ENCODE measurements at regions not wholly inside any gene's neighbourhood (a gene's known extent, or its start where the extent isn't known, plus 50 kb on each side); places are given as distances from the start of the nearest gene placed in this dataset.
"Not testable (repeated sequence)": the region's sequence is repeated elsewhere in the genome, so short reads cannot be mapped to it uniquely, and the experiment has no call there.

DNA sequence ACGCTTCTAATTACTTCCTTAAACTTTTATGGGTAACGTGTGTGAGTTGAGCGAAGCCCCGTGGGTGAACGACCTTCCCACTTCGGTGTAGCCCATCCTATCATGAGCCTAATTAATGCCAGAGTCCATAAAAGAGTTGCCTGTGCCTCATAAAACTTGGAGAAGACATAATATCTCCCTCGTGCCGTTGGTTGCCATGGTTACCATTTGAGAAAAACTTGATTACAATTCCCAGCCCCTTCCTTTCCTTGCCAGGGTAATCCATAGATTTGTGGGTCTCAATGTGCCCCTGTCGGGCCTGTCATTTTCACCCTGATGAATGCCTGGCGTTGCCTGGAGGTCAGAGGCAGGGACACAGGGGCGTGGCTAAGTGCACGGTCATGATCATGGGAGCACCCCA, 127.1 kb downstream of the GLRX3 start:
- Histone ChIP-seq H3K9me3 (ENCODE audit: control insufficient read depth, low read depth, low read length) (no peaks in the 10 kb centered on the region), H3K4me1 (ENCODE audit: control insufficient read depth, low read depth, low read length) (no peaks in the 10 kb centered on the region), H3K27me3 (ENCODE audit: control insufficient read depth, insufficient read depth, low read length) (no peaks in the 10 kb centered on the region), H3K36me3 (ENCODE audit: control insufficient read depth, low read depth, low read length) (no peaks in the 10 kb centered on the region), H3K4me3 (ENCODE audit: low read length) (no peak overlapping the region), H3K9ac (ENCODE audit: low read length) (no peak overlapping the region), H3K27ac (ENCODE audit: low read length) (no peak overlapping the region)

DNA sequence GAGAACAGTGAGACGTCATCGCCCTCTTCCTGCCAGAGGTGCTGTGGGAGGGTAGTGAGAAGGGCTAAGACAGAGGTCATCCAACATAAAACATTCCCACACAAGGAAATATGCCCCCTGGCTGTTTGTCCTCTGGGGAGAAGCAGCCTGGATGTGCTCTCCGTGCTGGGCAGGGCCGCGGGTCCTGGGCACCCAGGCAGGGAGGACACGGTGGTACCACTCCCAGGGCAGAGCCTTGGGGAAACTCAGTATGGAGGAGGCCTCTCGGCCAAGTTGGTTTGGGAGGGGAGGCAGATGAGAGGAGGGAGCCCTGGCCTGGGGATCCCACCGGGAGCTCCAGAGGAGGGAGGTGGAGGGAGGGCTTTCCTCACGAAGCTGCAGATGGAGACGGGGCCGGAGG, 129.4 kb downstream of the GLRX3 start:
- Histone ChIP-seq H3K9me3 (ENCODE audit: control insufficient read depth, low read depth, low read length) (no peaks in the 10 kb centered on the region), H3K36me3 (ENCODE audit: control insufficient read depth, low read depth, low read length) (no peaks in the 10 kb centered on the region), H3K4me3 (ENCODE audit: low read length) (no peak overlapping the region), H3K4me1 (ENCODE audit: control insufficient read depth, low read depth, low read length) (no peaks in the 10 kb centered on the region), H3K27ac (ENCODE audit: low read length) (no peak overlapping the region), H3K27me3 (ENCODE audit: control insufficient read depth, insufficient read depth, low read length) (no peaks in the 10 kb centered on the region), H3K9ac (ENCODE audit: low read length) (no peak overlapping the region)

DNA sequence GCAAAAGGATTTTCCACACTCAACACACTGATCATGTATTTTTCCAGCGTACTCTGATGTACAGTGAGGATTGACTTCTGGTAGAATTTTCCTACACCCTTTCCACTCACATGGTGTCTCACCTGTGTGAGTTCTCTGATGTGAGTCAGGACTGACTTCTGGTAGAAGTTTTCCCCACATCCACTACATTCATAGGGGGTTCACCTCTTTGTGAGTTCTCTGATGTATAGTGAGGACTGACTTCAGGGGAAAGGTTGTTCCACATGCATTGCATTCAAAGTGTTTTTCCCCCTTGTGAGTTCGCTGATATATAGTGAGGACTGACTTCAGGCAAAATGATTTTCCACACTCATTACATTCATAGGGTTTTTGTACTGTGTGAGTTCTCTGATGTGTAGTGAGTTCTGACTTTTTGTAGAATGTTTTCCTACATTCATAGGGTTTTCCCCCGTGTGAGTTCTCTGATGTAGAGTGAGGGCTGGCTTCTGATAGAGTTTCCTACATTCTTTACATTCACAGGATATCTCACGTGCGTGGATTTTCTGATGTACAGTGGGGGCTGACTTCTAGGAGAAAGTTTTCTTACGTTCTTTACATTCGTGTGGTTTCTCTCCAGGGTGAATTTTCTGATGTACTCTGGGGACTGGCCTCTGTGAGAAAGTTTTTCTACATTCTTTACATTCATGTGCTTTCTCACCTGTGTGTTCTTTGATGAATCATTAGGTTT, 146.5 kb downstream of the GLRX3 start:
- Histone ChIP-seq H3K27me3 (ENCODE audit: control insufficient read depth, insufficient read depth, low read length) (no peaks in the 10 kb centered on the region), H3K27ac (ENCODE audit: low read length) (no peak overlapping the region), H3K4me1 (ENCODE audit: control insufficient read depth, low read depth, low read length) (no peaks in the 10 kb centered on the region), H3K4me3 (ENCODE audit: low read length) (no peak overlapping the region), H3K9me3 (ENCODE audit: control insufficient read depth, low read depth, low read length) (peaks cover 80% of the 10 kb centered on the region), H3K36me3 (ENCODE audit: control insufficient read depth, low read depth, low read length) (no peaks in the 10 kb centered on the region), H3K9ac (ENCODE audit: low read length) (no peak overlapping the region)

DNA sequence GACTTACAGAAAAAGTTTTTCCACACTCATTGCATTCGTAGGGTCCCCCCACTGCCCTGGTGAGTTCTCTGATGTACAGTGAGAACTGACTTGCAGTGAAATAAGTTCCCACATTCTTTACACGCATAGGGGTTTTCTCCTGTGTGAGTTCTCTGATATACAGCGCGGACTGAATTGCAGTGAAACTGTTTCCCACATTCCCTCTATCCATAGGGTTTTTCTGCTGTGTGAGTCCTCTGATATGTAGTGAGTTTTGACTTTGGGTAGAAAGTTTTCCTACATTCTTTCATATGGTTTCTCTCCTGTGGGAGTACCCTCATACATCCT, 147.0 kb downstream of the GLRX3 start:
- Histone ChIP-seq H3K4me1 (ENCODE audit: control insufficient read depth, low read depth, low read length) (no peaks in the 10 kb centered on the region), H3K9me3 (ENCODE audit: control insufficient read depth, low read depth, low read length) (peaks cover 81% of the 10 kb centered on the region), H3K27me3 (ENCODE audit: control insufficient read depth, insufficient read depth, low read length) (no peaks in the 10 kb centered on the region), H3K36me3 (ENCODE audit: control insufficient read depth, low read depth, low read length) (no peaks in the 10 kb centered on the region), H3K27ac (ENCODE audit: low read length) (no peak overlapping the region), H3K9ac (ENCODE audit: low read length) (no peak overlapping the region), H3K4me3 (ENCODE audit: low read length) (no peak overlapping the region)

DNA sequence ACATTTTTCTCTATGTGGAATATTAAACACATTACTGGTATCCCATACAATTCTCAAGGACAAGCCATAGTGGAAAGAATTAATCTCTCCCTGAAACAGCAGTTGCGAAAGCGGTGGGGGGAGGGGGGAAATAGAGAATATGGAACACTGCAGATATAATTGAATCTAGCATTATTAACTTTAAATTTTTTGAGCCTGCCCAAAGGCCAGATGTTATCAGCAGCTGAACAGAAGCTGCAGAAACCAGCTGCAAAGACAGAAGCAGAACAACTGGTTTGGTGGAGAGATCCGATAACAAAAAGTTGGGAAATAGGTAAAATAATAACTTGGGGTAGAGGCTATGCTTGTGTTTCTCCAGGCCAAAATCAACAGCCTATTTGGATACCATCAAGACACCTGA, 159.6 kb downstream of the GLRX3 start:
- H3K9me3 ChIP-seq (ENCODE audit: control insufficient read depth, low read depth, low read length): peaks cover 27% of the 10 kb centered on the region
- H3K27me3 ChIP-seq (ENCODE audit: control insufficient read depth, insufficient read depth, low read length); H3K4me1 ChIP-seq (ENCODE audit: control insufficient read depth, low read depth, low read length); H3K4me3 ChIP-seq (ENCODE audit: low read length); H3K27ac ChIP-seq (ENCODE audit: low read length); H3K9ac ChIP-seq (ENCODE audit: low read length); H3K36me3 ChIP-seq (ENCODE audit: control insufficient read depth, low read depth, low read length): not testable (repeated sequence)

DNA sequence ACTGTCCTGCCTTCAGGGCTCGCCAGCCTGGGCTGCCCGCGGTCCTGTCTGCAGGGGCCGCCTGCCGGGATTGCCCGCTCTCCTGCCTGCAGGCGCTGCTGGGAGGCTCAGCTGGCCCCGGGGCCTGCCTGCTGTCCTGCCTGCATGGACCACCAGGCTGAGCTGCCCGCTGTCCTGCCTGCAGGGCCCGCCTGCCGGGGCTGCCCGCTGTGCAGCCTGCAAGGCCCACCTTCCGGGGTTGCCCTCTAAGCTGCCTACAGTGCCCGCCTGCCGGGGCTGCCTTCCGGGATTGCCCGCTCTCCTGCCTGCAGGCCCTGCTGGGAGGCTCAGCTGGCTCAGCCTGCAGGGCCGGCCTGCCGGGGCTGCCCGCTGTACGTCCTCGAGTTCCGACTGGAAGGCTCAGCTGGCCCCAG, 164.4 kb downstream of the GLRX3 start:
- Histone ChIP-seq H3K4me1 (ENCODE audit: control insufficient read depth, low read depth, low read length) (no peaks in the 10 kb centered on the region), H3K4me3 (ENCODE audit: low read length) (no peak overlapping the region), H3K36me3 (ENCODE audit: control insufficient read depth, low read depth, low read length) (no peaks in the 10 kb centered on the region), H3K27ac (ENCODE audit: low read length) (no peak overlapping the region), H3K9me3 (ENCODE audit: control insufficient read depth, low read depth, low read length) (peaks cover 49% of the 10 kb centered on the region), H3K9ac (ENCODE audit: low read length) (no peak overlapping the region), H3K27me3 (ENCODE audit: control insufficient read depth, insufficient read depth, low read length) (no peaks in the 10 kb centered on the region)

DNA sequence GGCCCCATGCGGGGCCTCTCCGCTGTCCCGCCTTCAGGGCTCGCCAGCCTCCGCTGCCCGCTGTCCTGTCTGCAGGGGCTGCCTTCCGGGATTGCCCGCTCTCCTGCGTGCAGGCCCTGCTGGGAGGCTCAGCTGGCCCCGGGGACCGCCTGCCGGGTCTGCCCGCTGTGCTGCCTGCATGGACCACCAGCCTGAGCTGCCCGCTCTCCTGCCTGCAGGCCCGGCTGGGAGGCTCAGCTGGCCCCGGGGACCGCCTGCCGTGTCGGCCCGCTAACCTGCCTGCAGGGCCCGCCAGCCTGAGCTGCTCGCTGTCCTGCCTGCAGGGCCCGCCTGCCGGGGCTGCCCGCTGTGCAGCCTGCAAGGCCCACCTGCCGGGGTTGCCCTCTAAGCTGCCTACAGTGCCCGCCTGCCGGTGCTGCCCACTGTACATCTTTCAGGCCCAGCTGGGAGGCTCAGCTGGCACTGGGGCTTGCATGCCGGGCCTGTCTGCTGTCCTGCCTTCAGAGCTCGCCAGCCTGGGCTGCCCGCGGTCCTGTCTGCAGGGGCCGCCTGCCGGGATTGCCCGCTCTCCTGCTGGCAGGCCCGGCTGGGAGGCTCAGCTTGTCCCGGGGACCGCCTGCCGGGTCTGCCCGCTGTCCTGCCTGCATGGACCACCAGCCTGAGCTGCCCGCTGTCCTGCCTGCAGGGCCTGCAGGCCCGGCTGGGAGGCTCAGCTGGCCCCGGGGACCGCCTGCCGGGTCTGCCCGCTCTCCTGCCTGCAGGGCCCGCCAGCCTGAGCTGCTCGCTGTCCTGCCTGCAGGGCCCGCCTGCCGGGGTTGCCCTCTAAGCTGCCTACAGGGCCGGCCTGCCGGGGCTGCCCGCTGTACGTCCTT, 165.1 kb downstream of the GLRX3 start:
- Histone ChIP-seq H3K4me3 (ENCODE audit: low read length) (no peak overlapping the region), H3K27ac (ENCODE audit: low read length) (no peak overlapping the region), H3K27me3 (ENCODE audit: control insufficient read depth, insufficient read depth, low read length) (no peaks in the 10 kb centered on the region), H3K9ac (ENCODE audit: low read length) (no peak overlapping the region), H3K9me3 (ENCODE audit: control insufficient read depth, low read depth, low read length) (peaks cover 49% of the 10 kb centered on the region), H3K4me1 (ENCODE audit: control insufficient read depth, low read depth, low read length) (no peaks in the 10 kb centered on the region), H3K36me3 (ENCODE audit: control insufficient read depth, low read depth, low read length) (no peaks in the 10 kb centered on the region)

DNA sequence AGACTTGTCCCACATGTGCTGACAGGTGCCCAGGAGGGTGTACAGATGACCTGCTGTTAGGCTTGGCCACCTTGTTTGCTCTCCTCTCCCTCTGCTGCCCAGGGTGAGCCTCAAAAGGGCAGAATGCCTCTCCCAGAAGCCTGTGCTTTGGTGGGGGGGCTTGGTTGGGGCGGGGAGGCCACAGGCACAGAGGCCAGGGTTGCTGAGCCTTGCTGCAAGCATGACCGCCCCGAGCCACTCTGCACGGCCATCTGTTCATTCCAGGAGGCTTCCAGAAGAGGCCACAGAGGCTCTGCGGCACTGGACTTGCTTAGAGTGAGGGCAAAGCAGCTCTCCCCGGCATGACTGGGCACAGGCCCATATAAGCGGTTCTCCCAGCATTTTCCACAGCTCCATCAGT, 190.8 kb downstream of the GLRX3 start:
- no peak overlapping the region for H3K4me3 ChIP-seq (ENCODE audit: low read length)
- H3K27ac ChIP-seq (ENCODE audit: low read length): no peak overlapping the region
- peaks cover 7% of the 10 kb centered on the region for H3K9me3 ChIP-seq (ENCODE audit: control insufficient read depth, low read depth, low read length)
- no peaks in the 10 kb centered on the region for H3K4me1 ChIP-seq (ENCODE audit: control insufficient read depth, low read depth, low read length)
- no peaks in the 10 kb centered on the region for H3K27me3 ChIP-seq (ENCODE audit: control insufficient read depth, insufficient read depth, low read length)
- H3K9ac ChIP-seq (ENCODE audit: low read length): no peak overlapping the region
- no peaks in the 10 kb centered on the region for H3K36me3 ChIP-seq (ENCODE audit: control insufficient read depth, low read depth, low read length)

DNA sequence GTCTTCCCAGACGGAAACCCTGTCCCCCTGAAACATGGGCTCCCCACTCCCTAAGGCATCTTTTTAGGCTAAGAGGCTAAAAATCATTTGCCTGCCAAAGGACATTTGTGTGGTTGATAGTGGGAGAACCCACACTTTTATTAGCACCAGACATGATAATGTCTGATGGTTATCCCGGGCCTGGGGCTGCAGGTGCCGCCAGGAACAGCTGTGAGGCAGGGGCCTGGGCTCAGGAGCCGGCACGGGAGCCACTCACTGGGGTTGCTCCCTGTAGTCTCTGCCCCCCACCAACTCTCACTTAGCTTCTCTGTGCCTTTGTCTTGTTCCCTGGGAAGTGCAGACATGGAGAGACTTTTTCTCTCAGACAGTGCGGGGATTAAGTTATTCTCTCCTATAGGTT, 193.6 kb downstream of the GLRX3 start:
- Histone ChIP-seq H3K4me1 (ENCODE audit: control insufficient read depth, low read depth, low read length) (no peaks in the 10 kb centered on the region), H3K9me3 (ENCODE audit: control insufficient read depth, low read depth, low read length) (peaks cover 9% of the 10 kb centered on the region), H3K36me3 (ENCODE audit: control insufficient read depth, low read depth, low read length) (no peaks in the 10 kb centered on the region), H3K27ac (ENCODE audit: low read length) (no peak overlapping the region), H3K9ac (ENCODE audit: low read length) (no peak overlapping the region), H3K4me3 (ENCODE audit: low read length) (no peak overlapping the region), H3K27me3 (ENCODE audit: control insufficient read depth, insufficient read depth, low read length) (no peaks in the 10 kb centered on the region)

DNA sequence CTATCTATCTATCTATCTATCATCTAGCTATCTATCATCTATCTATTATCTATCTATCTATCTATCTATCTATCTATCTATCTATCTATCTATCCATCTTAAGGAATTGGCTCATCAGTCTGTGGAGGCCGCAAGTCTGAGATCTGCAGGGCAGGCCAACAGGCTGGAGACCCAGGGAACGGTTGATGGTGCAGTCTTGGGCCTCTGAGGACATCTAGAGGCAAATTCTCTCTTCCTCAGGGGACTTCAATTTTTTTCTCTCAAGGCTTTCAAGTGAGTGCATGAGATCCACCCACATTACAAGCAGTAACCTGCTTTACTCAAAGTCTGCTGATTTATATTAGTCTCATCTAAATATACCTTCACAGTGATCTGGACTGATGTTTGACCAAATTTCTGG, 197.0 kb downstream of the GLRX3 start:
- Histone ChIP-seq H3K27me3 (ENCODE audit: control insufficient read depth, insufficient read depth, low read length) (no peaks in the 10 kb centered on the region), H3K9ac (ENCODE audit: low read length) (no peak overlapping the region), H3K4me3 (ENCODE audit: low read length) (no peak overlapping the region), H3K4me1 (ENCODE audit: control insufficient read depth, low read depth, low read length) (no peaks in the 10 kb centered on the region), H3K9me3 (ENCODE audit: control insufficient read depth, low read depth, low read length) (peaks cover 2% of the 10 kb centered on the region), H3K36me3 (ENCODE audit: control insufficient read depth, low read depth, low read length) (no peaks in the 10 kb centered on the region), H3K27ac (ENCODE audit: low read length) (no peak overlapping the region)

DNA sequence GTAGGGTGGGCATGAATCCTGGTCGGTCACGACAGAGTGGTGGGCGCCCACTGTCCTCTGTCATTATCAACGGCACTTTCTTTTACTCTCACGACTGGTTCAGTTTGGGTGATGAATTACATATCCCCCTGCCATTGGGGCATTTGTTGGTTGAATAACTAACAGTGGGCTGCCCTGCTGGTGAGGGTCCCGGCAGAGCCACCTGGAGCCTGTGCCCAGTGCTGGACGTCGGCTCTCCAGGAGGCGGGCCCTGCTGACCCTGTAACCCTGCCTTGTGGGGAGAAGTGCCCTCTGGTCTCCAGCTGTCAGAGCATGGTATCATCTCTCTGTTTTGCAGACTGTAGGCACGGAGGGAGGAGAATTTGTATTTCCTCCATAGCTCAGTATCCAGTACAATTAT, 199.1 kb downstream of the GLRX3 start:
- Histone ChIP-seq H3K27ac (ENCODE audit: low read length) (no peak overlapping the region), H3K9me3 (ENCODE audit: control insufficient read depth, low read depth, low read length) (peaks cover 2% of the 10 kb centered on the region), H3K4me3 (ENCODE audit: low read length) (no peak overlapping the region), H3K36me3 (ENCODE audit: control insufficient read depth, low read depth, low read length) (no peaks in the 10 kb centered on the region), H3K27me3 (ENCODE audit: control insufficient read depth, insufficient read depth, low read length) (no peaks in the 10 kb centered on the region), H3K9ac (ENCODE audit: low read length) (no peak overlapping the region), H3K4me1 (ENCODE audit: control insufficient read depth, low read depth, low read length) (no peaks in the 10 kb centered on the region)

All from iPS-18a (cell line).